Fibroblast of lung (primary cell): ENCODE measurements at regions not wholly inside any gene's neighbourhood (a gene's known extent, or its start where the extent isn't known, plus 50 kb on each side); places are given as distances from the start of the nearest gene placed in this dataset.

ENCODE experiments used
- DNase-seq, 2 donors: peaks; one replicate each; pipeline versions ENCODE4 v3.0.0 to v3.0.0-alpha.2; 2010; ENCODE audit warnings: low read depth in 2 of 2
- H2AFZ ChIP-seq: 2 replicates; pipeline ENCODE4 v1.5.1; 2012; ENCODE audit warnings: low read length, control low read depth, inconsistent platforms
- H3K27ac ChIP-seq: 2 replicates; pipeline ENCODE4 v1.5.1; 2011; ENCODE audit warnings: low read length, control low read depth; ENCODE audit not compliant: insufficient read depth
- H3K27me3 ChIP-seq: 2 replicates; pipeline ENCODE4 v1.5.1; 2011; ENCODE audit warnings: mild to moderate bottlenecking, low read length; ENCODE audit not compliant: control insufficient read depth, insufficient read depth
- H3K36me3 ChIP-seq: 2 replicates; pipeline ENCODE4 v1.5.1; 2011; ENCODE audit warnings: low read length; ENCODE audit not compliant: control insufficient read depth, insufficient read depth
- H3K4me1 ChIP-seq: 2 replicates; pipeline ENCODE4 v1.5.1; 2011; ENCODE audit warnings: low read length; ENCODE audit not compliant: control insufficient read depth, insufficient read depth; ENCODE audit errors: extremely low read depth
- H3K4me2 ChIP-seq: 2 replicates; pipeline ENCODE4 v1.5.1; 2011; ENCODE audit warnings: low read length, control low read depth; ENCODE audit not compliant: insufficient read depth; ENCODE audit errors: extremely low read depth
- H3K4me3 ChIP-seq, 4 experiments: fragments of 200-600 bp in 1 of 4; sonication (generic) in 1 of 4; replicated peaks in 1 of 4; 2 replicates each; pipeline ENCODE4 v1.5.1; 2011 to 2016; ENCODE audit warnings: low read length in 4 of 4, low read depth in 3 of 4, mild to moderate bottlenecking in 3 of 4, control low read depth in 2 of 4, inconsistent platforms in 1 of 4, mixed read lengths in 1 of 4; ENCODE audit not compliant: insufficient read depth in 1 of 4; ENCODE audit errors: control extremely low read depth in 1 of 4
- H3K79me2 ChIP-seq: 2 replicates; pipeline ENCODE4 v1.5.1; 2012; ENCODE audit warnings: mild to moderate bottlenecking, low read length, inconsistent platforms; ENCODE audit not compliant: control insufficient read depth, insufficient read depth
- H3K9ac ChIP-seq: 2 replicates; pipeline ENCODE4 v1.5.1; 2011; ENCODE audit warnings: mild to moderate bottlenecking, low read length, control low read depth; ENCODE audit not compliant: insufficient read depth
- H3K9me3 ChIP-seq: 2 replicates; pipeline ENCODE4 v1.5.1; 2012; ENCODE audit warnings: low read depth, low read length; ENCODE audit not compliant: control insufficient read depth, insufficient read depth
- H4K20me1 ChIP-seq: 2 replicates; pipeline ENCODE4 v1.5.1; 2011; ENCODE audit warnings: low read length; ENCODE audit not compliant: control insufficient read depth, insufficient read depth; ENCODE audit errors: extremely low read depth
- EZH2 ChIP-seq: IDR thresholded peaks from 2 replicates; pipeline ENCODE4 v1.5.1; 2012; ENCODE audit warnings: low read length, control low read depth, mild to moderate bottlenecking; ENCODE audit errors: missing control alignments
- TF ChIP-seq, protein P1 (sequence below), 2 donors: IDR thresholded peaks in 1 of 2; conservative IDR thresholded peaks in 1 of 2; 1 replicate in 1 of 2; 2 replicates in 1 of 2; pipeline ENCODE4 v1.5.1; 2011 to 2012; ENCODE audit warnings: low read length in 2 of 2, control low read depth in 1 of 2, inconsistent platforms in 1 of 2, low read depth in 1 of 2, mild to moderate bottlenecking in 1 of 2

- H3K4me2 ChIP-seq = no peak overlapping the region
- TF ChIP-seq, protein P1, sequence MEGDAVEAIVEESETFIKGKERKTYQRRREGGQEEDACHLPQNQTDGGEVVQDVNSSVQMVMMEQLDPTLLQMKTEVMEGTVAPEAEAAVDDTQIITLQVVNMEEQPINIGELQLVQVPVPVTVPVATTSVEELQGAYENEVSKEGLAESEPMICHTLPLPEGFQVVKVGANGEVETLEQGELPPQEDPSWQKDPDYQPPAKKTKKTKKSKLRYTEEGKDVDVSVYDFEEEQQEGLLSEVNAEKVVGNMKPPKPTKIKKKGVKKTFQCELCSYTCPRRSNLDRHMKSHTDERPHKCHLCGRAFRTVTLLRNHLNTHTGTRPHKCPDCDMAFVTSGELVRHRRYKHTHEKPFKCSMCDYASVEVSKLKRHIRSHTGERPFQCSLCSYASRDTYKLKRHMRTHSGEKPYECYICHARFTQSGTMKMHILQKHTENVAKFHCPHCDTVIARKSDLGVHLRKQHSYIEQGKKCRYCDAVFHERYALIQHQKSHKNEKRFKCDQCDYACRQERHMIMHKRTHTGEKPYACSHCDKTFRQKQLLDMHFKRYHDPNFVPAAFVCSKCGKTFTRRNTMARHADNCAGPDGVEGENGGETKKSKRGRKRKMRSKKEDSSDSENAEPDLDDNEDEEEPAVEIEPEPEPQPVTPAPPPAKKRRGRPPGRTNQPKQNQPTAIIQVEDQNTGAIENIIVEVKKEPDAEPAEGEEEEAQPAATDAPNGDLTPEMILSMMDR (conservative IDR thresholded peaks at IDR 0.05 in 1 of 2, IDR thresholded peaks at IDR 0.05 in 1 of 2; ENCODE audit: low read depth in 1 of 2, low read length in 2 of 2) = no peak
- TF ChIP-seq EZH2 = no peak
- no peak for DNase-seq
These were observed 62.0 kb upstream of the TFRC start for GRCh38 chr3:196143708-196144382.

DNA sequence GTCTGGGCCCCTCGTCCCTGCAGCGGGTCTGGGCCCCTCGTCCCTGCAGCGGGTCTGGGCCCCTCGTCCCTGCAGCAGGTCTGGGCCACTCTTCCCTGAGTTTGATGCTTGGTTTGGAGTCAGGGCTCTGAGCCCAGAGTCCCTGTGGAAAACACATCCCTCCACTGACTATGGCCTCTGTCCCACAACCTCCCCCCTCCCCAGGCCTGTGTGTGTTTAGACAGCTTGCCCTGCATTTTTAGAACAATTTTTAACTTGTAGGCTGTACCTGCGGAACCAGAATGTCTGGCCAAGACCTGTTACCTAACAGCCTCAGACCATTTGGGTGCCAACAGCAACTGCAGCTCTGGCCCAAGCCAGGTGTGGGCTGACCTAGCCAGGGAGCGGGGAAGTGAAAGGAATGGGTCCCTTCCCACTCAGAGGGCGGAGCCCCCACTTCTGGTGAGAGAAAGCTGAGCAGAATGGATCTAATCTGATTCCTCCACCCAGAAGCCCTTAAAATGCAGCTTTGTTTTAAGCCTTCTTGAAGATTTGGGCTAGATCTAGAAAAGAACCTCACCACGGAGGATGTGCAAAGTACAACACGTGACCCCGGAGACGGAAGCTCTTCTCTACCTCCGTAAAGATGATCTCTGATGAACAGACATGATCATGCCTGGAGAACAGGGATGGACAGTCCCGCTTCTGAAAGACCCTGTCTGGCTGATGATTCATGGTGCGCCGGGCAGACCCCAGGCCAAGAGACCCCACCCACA, 60.5 kb upstream of the TFRC start:
- Histone ChIP-seq H3K9me3 (no peaks in the 10 kb centered on the region), H3K9ac (no peak overlapping the region), H2AFZ (no peak overlapping the region), H3K4me2 (no peak overlapping the region), H3K27ac (no peak overlapping the region), H4K20me1 (no peaks in the 10 kb centered on the region), H3K27me3 (no peaks in the 10 kb centered on the region), H3K79me2 (no peaks in the 10 kb centered on the region), H3K4me3 (no peak overlapping the region), H3K36me3 (no peaks in the 10 kb centered on the region), H3K4me1 (no peaks in the 10 kb centered on the region)
- DNase-seq = no peak
- TF ChIP-seq, protein P1 (conservative IDR thresholded peaks at IDR 0.05 in 1 of 2, IDR thresholded peaks at IDR 0.05 in 1 of 2; ENCODE audit: low read depth in 1 of 2, low read length in 2 of 2) = no peak
- TF ChIP-seq EZH2 = no peak

More at GRCh38 chr3:196143708-196144382, 62.0 kb upstream of the TFRC start:
- Histone ChIP-seq H3K27ac (peak overlapping the region; percentile 32), H3K4me3 (no peak overlapping the region), H4K20me1 (no peaks in the 10 kb centered on the region), H3K9ac (no peak overlapping the region), H2AFZ (no peak overlapping the region), H3K9me3 (no peaks in the 10 kb centered on the region), H3K79me2 (no peaks in the 10 kb centered on the region), H3K36me3 (no peaks in the 10 kb centered on the region), H3K27me3 (no peaks in the 10 kb centered on the region), H3K4me1 (no peaks in the 10 kb centered on the region)

DNA sequence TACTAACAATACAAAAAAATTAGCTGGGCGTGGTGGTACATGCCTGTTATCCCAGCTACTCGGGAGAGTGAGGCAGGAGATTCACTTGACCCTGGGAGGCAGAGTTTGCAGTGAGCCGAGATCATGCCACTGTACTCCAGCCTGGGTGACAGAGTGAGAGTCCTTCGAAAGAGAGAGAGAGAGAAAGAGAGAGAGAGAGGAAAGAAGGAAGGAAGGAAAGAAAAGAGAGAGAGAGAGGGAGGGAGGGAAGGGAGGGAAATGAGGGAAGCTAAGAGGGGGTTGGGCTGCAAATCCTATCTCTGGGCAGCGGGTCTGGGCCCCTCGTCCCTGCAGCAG, 59.9 kb upstream of the TFRC start:
- no peak for TF ChIP-seq EZH2
- TF ChIP-seq, protein P1 (conservative IDR thresholded peaks at IDR 0.05 in 1 of 2, IDR thresholded peaks at IDR 0.05 in 1 of 2; ENCODE audit: low read depth in 1 of 2, low read length in 2 of 2) = no peak
- Histone ChIP-seq H3K27ac (no peak overlapping the region), H3K9me3 (no peaks in the 10 kb centered on the region), H2AFZ (no peak overlapping the region), H3K4me2 (no peak overlapping the region), H3K9ac (no peak overlapping the region), H3K79me2 (no peaks in the 10 kb centered on the region), H3K27me3 (no peaks in the 10 kb centered on the region), H3K4me1 (no peaks in the 10 kb centered on the region), H3K4me3 (no peak overlapping the region), H3K36me3 (no peaks in the 10 kb centered on the region), H4K20me1 (no peaks in the 10 kb centered on the region)
- no peak for DNase-seq
